ENCODE measurements at regions not wholly inside any gene's neighbourhood (a gene's known extent, or its start where the extent isn't known, plus 50 kb on each side); places are given as distances from the start of the nearest gene placed in this dataset.

GRCh38 chr19:31148671-31149070 is 200.6 kb downstream of the TSHZ3 start:
- TF ChIP-seq BHLHE40 (IDR thresholded peaks at IDR 0.05; ENCODE audit: borderline replicate concordance) (no peak), SP1 (IDR thresholded peaks at IDR 0.05) (no peak), SUZ12 (IDR thresholded peaks at IDR 0.05) (no peak), FOXM1 (IDR thresholded peaks at IDR 0.05; ENCODE audit: borderline replicate concordance) (no peak), FOXK2 (IDR thresholded peaks at IDR 0.05) (no peak), PKNOX1 (IDR thresholded peaks at IDR 0.05) (no peak), ELF4 (IDR thresholded peaks at IDR 0.05) (no peak), ARNT (IDR thresholded peaks at IDR 0.05) (no peak), NFRKB (IDR thresholded peaks at IDR 0.05) (no peak), FOXA1 (IDR thresholded peaks at IDR 0.05) (no peak), L3MBTL2 (conservative IDR thresholded peaks at IDR 0.05) (no peak), ZNF384 (IDR thresholded peaks at IDR 0.05) (no peak), TARDBP (IDR thresholded peaks at IDR 0.05) (no peak)

All from HEK293T (cell line).